ENCODE measurements at regions not wholly inside any gene's neighbourhood (a gene's known extent, or its start where the extent isn't known, plus 50 kb on each side); places are given as distances from the start of the nearest gene placed in this dataset.

- TF ChIP-seq POLR2A (IDR thresholded peaks at IDR 0.05; ENCODE audit: low read depth, low read length): no peak
- no peak for TF ChIP-seq POLR2AphosphoS5 (IDR thresholded peaks at IDR 0.05; ENCODE audit: low read depth, low read length)
- TF ChIP-seq SPI1 (IDR thresholded peaks at IDR 0.05; ENCODE audit: low read depth, low read length): no peak
- TF ChIP-seq TAF1 (IDR thresholded peaks at IDR 0.05; ENCODE audit: low read depth, low read length): no peak
- TF ChIP-seq PAX5 (IDR thresholded peaks at IDR 0.05; ENCODE audit: insufficient read depth, low read length, severe bottlenecking): no peak
- TF ChIP-seq POU2F2 (IDR thresholded peaks at IDR 0.05; ENCODE audit: low read depth, low read length): no peak
- DNase-seq (ENCODE audit: insufficient read length, low spot score): no peak
- FAIRE-seq: no peak
These were observed 132.1 kb upstream of the HAAO start for GRCh38 chr2:42924418-42924886.

- DNase-seq (ENCODE audit: insufficient read length, low spot score) (no peak), FAIRE-seq (no peak)
- TF ChIP-seq POU2F2 (IDR thresholded peaks at IDR 0.05; ENCODE audit: low read depth, low read length): no peak
- TF ChIP-seq SPI1 (IDR thresholded peaks at IDR 0.05; ENCODE audit: low read depth, low read length): no peak
- no peak for TF ChIP-seq TAF1 (IDR thresholded peaks at IDR 0.05; ENCODE audit: low read depth, low read length)
- TF ChIP-seq POLR2A (IDR thresholded peaks at IDR 0.05; ENCODE audit: low read depth, low read length): no peak
- no peak for TF ChIP-seq PAX5 (IDR thresholded peaks at IDR 0.05; ENCODE audit: insufficient read depth, low read length, severe bottlenecking)
- no peak for TF ChIP-seq POLR2AphosphoS5 (IDR thresholded peaks at IDR 0.05; ENCODE audit: low read depth, low read length)
These were observed 131.4 kb upstream of the HAAO start for GRCh38 chr2:42923580-42924417.

- no peak for TF ChIP-seq PAX5 (IDR thresholded peaks at IDR 0.05; ENCODE audit: insufficient read depth, low read length, severe bottlenecking)
- no peak for TF ChIP-seq POU2F2 (IDR thresholded peaks at IDR 0.05; ENCODE audit: low read depth, low read length)
- TF ChIP-seq TAF1 (IDR thresholded peaks at IDR 0.05; ENCODE audit: low read depth, low read length): no peak
- TF ChIP-seq POLR2AphosphoS5 (IDR thresholded peaks at IDR 0.05; ENCODE audit: low read depth, low read length): no peak
- no peak for TF ChIP-seq SPI1 (IDR thresholded peaks at IDR 0.05; ENCODE audit: low read depth, low read length)
- DNase-seq (ENCODE audit: insufficient read length, low spot score): no peak
- no peak for FAIRE-seq
These were observed 130.6 kb upstream of the HAAO start for GRCh38 chr2:42922790-42923579.

- FAIRE-seq (no peak), DNase-seq (ENCODE audit: insufficient read length, low spot score) (no peak)
- TF ChIP-seq PAX5 (IDR thresholded peaks at IDR 0.05; ENCODE audit: insufficient read depth, low read length, severe bottlenecking) (no peak), POLR2AphosphoS5 (IDR thresholded peaks at IDR 0.05; ENCODE audit: low read depth, low read length) (no peak), POU2F2 (IDR thresholded peaks at IDR 0.05; ENCODE audit: low read depth, low read length) (no peak)
These were observed 129.9 kb upstream of the HAAO start for GRCh38 chr2:42922293-42922692.

GRCh38 chr2:42921721-42922120, 129.3 kb upstream of the HAAO start:
- no peak for TF ChIP-seq POLR2AphosphoS5 (IDR thresholded peaks at IDR 0.05; ENCODE audit: low read depth, low read length)
- no peak for TF ChIP-seq POLR2A (IDR thresholded peaks at IDR 0.05; ENCODE audit: low read depth, low read length)
- TF ChIP-seq POU2F2 (IDR thresholded peaks at IDR 0.05; ENCODE audit: low read depth, low read length): no peak
- no peak for TF ChIP-seq SPI1 (IDR thresholded peaks at IDR 0.05; ENCODE audit: low read depth, low read length)
- no peak for TF ChIP-seq TAF1 (IDR thresholded peaks at IDR 0.05; ENCODE audit: low read depth, low read length)
- FAIRE-seq: no peak
- no peak for DNase-seq (ENCODE audit: insufficient read length, low spot score)

- FAIRE-seq (no peak), DNase-seq (ENCODE audit: insufficient read length, low spot score) (no peak)
- TF ChIP-seq POU2F2 (IDR thresholded peaks at IDR 0.05; ENCODE audit: low read depth, low read length) (no peak), SPI1 (IDR thresholded peaks at IDR 0.05; ENCODE audit: low read depth, low read length) (no peak), POLR2A (IDR thresholded peaks at IDR 0.05; ENCODE audit: low read depth, low read length) (no peak)
These were observed 128.8 kb upstream of the HAAO start for GRCh38 chr2:42921147-42921520.

GRCh38 chr2:42920446-42921146, 128.2 kb upstream of the HAAO start:
- TF ChIP-seq TAF1 (IDR thresholded peaks at IDR 0.05; ENCODE audit: low read depth, low read length) (no peak), POLR2A (IDR thresholded peaks at IDR 0.05; ENCODE audit: low read depth, low read length) (no peak)
- FAIRE-seq (no peak), DNase-seq (ENCODE audit: insufficient read length, low spot score) (no peak)

GRCh38 chr2:42918671-42919318, 126.4 kb upstream of the HAAO start:
- no peak for FAIRE-seq
- no peak for DNase-seq (ENCODE audit: insufficient read length, low spot score)
- TF ChIP-seq POLR2AphosphoS5 (IDR thresholded peaks at IDR 0.05; ENCODE audit: low read depth, low read length) (no peak), PAX5 (IDR thresholded peaks at IDR 0.05; ENCODE audit: insufficient read depth, low read length, severe bottlenecking) (no peak), POLR2A (IDR thresholded peaks at IDR 0.05; ENCODE audit: low read depth, low read length) (no peak), SPI1 (IDR thresholded peaks at IDR 0.05; ENCODE audit: low read depth, low read length) (no peak), POU2F2 (IDR thresholded peaks at IDR 0.05; ENCODE audit: low read depth, low read length) (no peak), TAF1 (IDR thresholded peaks at IDR 0.05; ENCODE audit: low read depth, low read length) (no peak)

GRCh38 chr2:42918041-42918440, 125.7 kb upstream of the HAAO start:
- TF ChIP-seq POLR2AphosphoS5 (IDR thresholded peaks at IDR 0.05; ENCODE audit: low read depth, low read length) (no peak), POLR2A (IDR thresholded peaks at IDR 0.05; ENCODE audit: low read depth, low read length) (no peak), TAF1 (IDR thresholded peaks at IDR 0.05; ENCODE audit: low read depth, low read length) (no peak), PAX5 (IDR thresholded peaks at IDR 0.05; ENCODE audit: insufficient read depth, low read length, severe bottlenecking) (no peak), SPI1 (IDR thresholded peaks at IDR 0.05; ENCODE audit: low read depth, low read length) (no peak), POU2F2 (IDR thresholded peaks at IDR 0.05; ENCODE audit: low read depth, low read length) (no peak)
- no peak for FAIRE-seq
- no peak for DNase-seq (ENCODE audit: insufficient read length, low spot score)
